GM19043 (cell line): ENCODE measurements at regions not wholly inside any gene's neighbourhood (a gene's known extent, or its start where the extent isn't known, plus 50 kb on each side); places are given as distances from the start of the nearest gene placed in this dataset.
"Not testable (repeated sequence)": the region's sequence is repeated elsewhere in the genome, so short reads cannot be mapped to it uniquely, and the experiment has no call there.

Experiments
- ATAC-seq: cut with Tn5 transposase; IDR thresholded peaks from one replicate; pipeline ENCODE4 v1.9.1; 2021; ENCODE audit warnings: low read depth; ENCODE audit not compliant: unreplicated experiment

- no peak for ATAC-seq
Observed at GRCh38 chr4:86521373-86521969, 72.6 kb upstream of the PTPN13 start.

GRCh38 chr4:86522349-86522748 lies 71.8 kb upstream of the PTPN13 start:
- ATAC-seq: no peak

GRCh38 chr4:86523333-86523732 lies 70.8 kb upstream of the PTPN13 start:
- ATAC-seq: no peak

- ATAC-seq: not testable (repeated sequence)
Observed at GRCh38 chr4:86527713-86528112, 66.4 kb upstream of the PTPN13 start.

- no peak for ATAC-seq
Observed at GRCh38 chr4:86529436-86529835, 64.7 kb upstream of the PTPN13 start.

- no peak for ATAC-seq
Observed at GRCh38 chr4:86530183-86530582, 63.9 kb upstream of the PTPN13 start.

GRCh38 chr4:86531440-86531839 lies 62.7 kb upstream of the PTPN13 start:
- no peak for ATAC-seq

- no peak for ATAC-seq
Observed at GRCh38 chr4:86532851-86533250, 61.3 kb upstream of the PTPN13 start.

GRCh38 chr4:86536151-86536550 lies 58.0 kb upstream of the PTPN13 start:
- no peak for ATAC-seq

- no peak for ATAC-seq
Observed at GRCh38 chr4:86542319-86543027, 51.6 kb upstream of the PTPN13 start.

GRCh38 chr4:86543080-86543479 lies 51.0 kb upstream of the PTPN13 start:
- no peak for ATAC-seq

- no peak for ATAC-seq
Observed at GRCh38 chr4:86543560-86544309, 50.4 kb upstream of the PTPN13 start.

- ATAC-seq: peak; percentile 76
Observed at GRCh38 chr4:86544310-86544966, 49.7 kb upstream of the PTPN13 start.
